Neutrophil (primary cell): ENCODE measurements at regions not wholly inside any gene's neighbourhood (a gene's known extent, or its start where the extent isn't known, plus 50 kb on each side); places are given as distances from the start of the nearest gene placed in this dataset.

Source experiments
- H3K27ac ChIP-seq: fragments of 200-600 bp; sonication (generic); 2 replicates; pipeline ENCODE4 v1.5.1; 2016; ENCODE audit warnings: mild to moderate bottlenecking, moderate library complexity
- H3K27me3 ChIP-seq: fragments of 200-600 bp; sonication (generic); 2 replicates; pipeline ENCODE4 v1.6.0; 2016; ENCODE audit warnings: mild to moderate bottlenecking
- H3K36me3 ChIP-seq: fragments of 200-600 bp; sonication (generic); 2 replicates; pipeline ENCODE4 v1.5.1; 2017
- H3K4me1 ChIP-seq, 2 experiments: fragments of 200-600 bp in 1 of 2; sonication (generic) in 1 of 2; 1 replicate in 1 of 2; 2 replicates in 1 of 2; pipeline versions ENCODE4 v1.5.1 to v1.6.1; 2013 to 2016; ENCODE audit warnings: low read depth in 1 of 2, low read length in 1 of 2, mild to moderate bottlenecking in 1 of 2, moderate library complexity in 1 of 2; ENCODE audit not compliant: control insufficient read depth in 1 of 2, insufficient read depth in 1 of 2
- H3K4me3 ChIP-seq, 2 experiments: fragments of 200-600 bp in 1 of 2; sonication (generic) in 1 of 2; 1 replicate in 1 of 2; 2 replicates in 1 of 2; pipeline ENCODE4 v1.5.1; 2013 to 2016; ENCODE audit warnings: low read depth in 1 of 2, low read length in 1 of 2, mild to moderate bottlenecking in 1 of 2, moderate library complexity in 1 of 2
- H3K9me3 ChIP-seq: fragments of 200-600 bp; sonication (generic); 2 replicates; pipeline ENCODE4 v1.5.1; 2016
- TF ChIP-seq, protein P1 (sequence below): fragments of 200-600 bp; sonication (generic); IDR thresholded peaks from 2 replicates; pipeline ENCODE4 v1.5.1; 2016; ENCODE audit warnings: antibody characterized with exemption

GRCh38 chr21:17440969-17441368 is 71.9 kb upstream of the CXADR start:
- Histone ChIP-seq H3K9me3 (no peaks in the 10 kb centered on the region), H3K4me1 (no peaks in the 10 kb centered on the region), H3K27me3 (no peaks in the 10 kb centered on the region), H3K4me3 (no peak overlapping the region), H3K36me3 (no peaks in the 10 kb centered on the region), H3K27ac (no peak overlapping the region)
- TF ChIP-seq, protein P1, sequence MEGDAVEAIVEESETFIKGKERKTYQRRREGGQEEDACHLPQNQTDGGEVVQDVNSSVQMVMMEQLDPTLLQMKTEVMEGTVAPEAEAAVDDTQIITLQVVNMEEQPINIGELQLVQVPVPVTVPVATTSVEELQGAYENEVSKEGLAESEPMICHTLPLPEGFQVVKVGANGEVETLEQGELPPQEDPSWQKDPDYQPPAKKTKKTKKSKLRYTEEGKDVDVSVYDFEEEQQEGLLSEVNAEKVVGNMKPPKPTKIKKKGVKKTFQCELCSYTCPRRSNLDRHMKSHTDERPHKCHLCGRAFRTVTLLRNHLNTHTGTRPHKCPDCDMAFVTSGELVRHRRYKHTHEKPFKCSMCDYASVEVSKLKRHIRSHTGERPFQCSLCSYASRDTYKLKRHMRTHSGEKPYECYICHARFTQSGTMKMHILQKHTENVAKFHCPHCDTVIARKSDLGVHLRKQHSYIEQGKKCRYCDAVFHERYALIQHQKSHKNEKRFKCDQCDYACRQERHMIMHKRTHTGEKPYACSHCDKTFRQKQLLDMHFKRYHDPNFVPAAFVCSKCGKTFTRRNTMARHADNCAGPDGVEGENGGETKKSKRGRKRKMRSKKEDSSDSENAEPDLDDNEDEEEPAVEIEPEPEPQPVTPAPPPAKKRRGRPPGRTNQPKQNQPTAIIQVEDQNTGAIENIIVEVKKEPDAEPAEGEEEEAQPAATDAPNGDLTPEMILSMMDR: no peak

DNA sequence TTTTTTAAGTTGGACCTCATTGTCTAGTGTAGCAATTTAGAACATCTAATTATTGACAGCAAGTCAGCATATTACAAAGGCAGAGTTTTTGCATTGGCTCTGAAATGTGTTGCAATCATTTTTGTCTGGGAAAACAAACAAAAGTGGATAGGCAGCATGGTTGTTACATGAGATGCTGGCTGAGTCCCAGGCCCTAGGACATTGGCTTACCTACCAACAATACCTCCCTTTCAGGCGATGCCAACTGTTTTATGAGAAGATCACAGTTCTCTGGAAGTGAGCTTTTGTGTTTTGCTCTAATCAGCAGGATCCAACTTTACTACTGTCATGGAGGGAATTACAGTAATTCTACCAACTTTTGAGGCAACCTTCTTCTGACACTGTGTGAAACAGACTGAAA is 71.5 kb upstream of the CXADR start:
- TF ChIP-seq, protein P1: no peak
- no peaks in the 10 kb centered on the region for H3K9me3 ChIP-seq
- no peaks in the 10 kb centered on the region for H3K36me3 ChIP-seq
- H3K4me3 ChIP-seq: no peak overlapping the region
- H3K4me1 ChIP-seq: no peaks in the 10 kb centered on the region
- H3K27ac ChIP-seq: no peak overlapping the region
- H3K27me3 ChIP-seq: no peaks in the 10 kb centered on the region

DNA sequence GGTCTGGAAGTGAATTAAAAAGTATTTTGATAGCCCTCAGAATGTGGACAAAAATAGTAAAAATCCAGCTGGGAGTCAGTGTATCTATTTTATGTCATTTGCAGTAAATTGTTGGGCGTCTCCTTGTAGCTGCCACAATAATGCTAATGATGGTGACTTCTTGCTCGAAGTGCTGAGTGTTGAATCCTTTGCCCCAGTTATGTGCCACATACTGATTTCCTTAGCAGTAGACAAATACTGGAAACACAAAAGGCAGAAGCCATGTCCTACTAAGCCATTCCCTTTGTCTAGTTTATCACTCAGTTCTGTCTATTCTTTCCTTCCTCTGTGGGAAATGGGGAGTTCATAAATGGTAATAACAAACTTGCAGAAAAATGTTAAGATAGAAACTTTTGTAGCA is 70.7 kb upstream of the CXADR start:
- no peaks in the 10 kb centered on the region for H3K27me3 ChIP-seq
- no peak overlapping the region for H3K4me3 ChIP-seq
- H3K27ac ChIP-seq: no peak overlapping the region
- TF ChIP-seq, protein P1: no peak
- no peaks in the 10 kb centered on the region for H3K36me3 ChIP-seq
- H3K4me1 ChIP-seq: no peaks in the 10 kb centered on the region
- H3K9me3 ChIP-seq: no peaks in the 10 kb centered on the region

- H3K27me3 ChIP-seq: no peaks in the 10 kb centered on the region
- no peaks in the 10 kb centered on the region for H3K4me1 ChIP-seq
- TF ChIP-seq, protein P1: no peak
- H3K4me3 ChIP-seq: no peak overlapping the region
- H3K27ac ChIP-seq: no peak overlapping the region
- H3K9me3 ChIP-seq: no peaks in the 10 kb centered on the region
- no peaks in the 10 kb centered on the region for H3K36me3 ChIP-seq
Measured at GRCh38 chr21:17444828-17445227, 68.0 kb upstream of the CXADR start.

GRCh38 chr21:17446737-17447136 is 66.1 kb upstream of the CXADR start:
- no peaks in the 10 kb centered on the region for H3K27me3 ChIP-seq
- H3K36me3 ChIP-seq: no peaks in the 10 kb centered on the region
- H3K4me1 ChIP-seq: no peaks in the 10 kb centered on the region
- H3K4me3 ChIP-seq: no peak overlapping the region
- TF ChIP-seq, protein P1: no peak
- no peak overlapping the region for H3K27ac ChIP-seq
- no peaks in the 10 kb centered on the region for H3K9me3 ChIP-seq

- no peak overlapping the region for H3K4me3 ChIP-seq
- no peaks in the 10 kb centered on the region for H3K9me3 ChIP-seq
- H3K4me1 ChIP-seq: no peaks in the 10 kb centered on the region
- TF ChIP-seq, protein P1: no peak
- H3K36me3 ChIP-seq: no peaks in the 10 kb centered on the region
- no peak overlapping the region for H3K27ac ChIP-seq
- H3K27me3 ChIP-seq: peaks cover 8% of the 10 kb centered on the region
Measured at GRCh38 chr21:17449701-17450100, 63.1 kb upstream of the CXADR start.
